IPS-NIHi7 (cell line): ENCODE measurements at regions not wholly inside any gene's neighbourhood (a gene's known extent, or its start where the extent isn't known, plus 50 kb on each side); places are given as distances from the start of the nearest gene placed in this dataset.
"Not testable (repeated sequence)": the region's sequence is repeated elsewhere in the genome, so short reads cannot be mapped to it uniquely, and the experiment has no call there.

Experiments used
- DNase-seq: peaks from one replicate; pipeline ENCODE4 v3.0.0; 2012; ENCODE audit warnings: mixed read lengths; ENCODE audit errors: extremely low spot score

DNA sequence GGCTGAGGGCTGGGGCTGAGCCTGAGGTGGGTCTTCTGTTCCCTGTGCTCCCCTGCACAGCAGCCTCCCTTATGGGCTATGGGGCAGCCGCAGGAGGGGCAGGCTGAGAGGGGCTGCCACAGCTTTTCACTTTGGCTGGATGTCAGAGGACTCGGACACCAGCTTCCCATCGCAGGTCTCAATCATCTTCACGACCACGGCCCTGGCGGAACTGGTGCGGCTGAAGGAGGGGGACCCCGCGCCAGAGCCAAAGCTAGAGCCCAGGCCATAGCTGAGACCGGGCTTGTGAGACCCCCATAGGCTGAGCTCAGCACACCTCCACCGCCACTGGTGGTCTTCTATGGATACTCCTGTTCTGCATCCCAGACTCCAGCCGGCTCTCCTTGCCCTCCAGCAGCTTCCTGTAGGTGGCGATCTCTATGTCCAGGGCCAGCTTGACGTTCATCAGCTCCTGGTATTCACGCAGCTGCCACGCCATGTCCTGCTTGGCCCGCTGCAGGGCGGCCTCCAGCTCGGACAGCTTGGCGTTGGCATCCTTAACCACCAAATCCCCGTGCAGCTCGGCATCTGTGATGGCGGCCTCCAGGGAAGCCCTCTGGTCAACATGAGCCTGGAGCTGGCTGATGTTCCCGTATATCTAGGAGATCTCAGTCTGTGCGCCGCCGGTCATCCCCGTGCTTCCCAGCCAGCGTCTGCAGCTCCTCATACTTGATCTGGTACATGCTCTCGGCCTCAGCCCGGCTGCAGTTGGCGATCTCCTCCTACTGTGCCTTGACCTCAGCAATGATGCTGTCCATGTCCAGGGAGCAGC lies 181.7 kb upstream of the SYNPR start:
- DNase-seq, result no peak

DNA sequence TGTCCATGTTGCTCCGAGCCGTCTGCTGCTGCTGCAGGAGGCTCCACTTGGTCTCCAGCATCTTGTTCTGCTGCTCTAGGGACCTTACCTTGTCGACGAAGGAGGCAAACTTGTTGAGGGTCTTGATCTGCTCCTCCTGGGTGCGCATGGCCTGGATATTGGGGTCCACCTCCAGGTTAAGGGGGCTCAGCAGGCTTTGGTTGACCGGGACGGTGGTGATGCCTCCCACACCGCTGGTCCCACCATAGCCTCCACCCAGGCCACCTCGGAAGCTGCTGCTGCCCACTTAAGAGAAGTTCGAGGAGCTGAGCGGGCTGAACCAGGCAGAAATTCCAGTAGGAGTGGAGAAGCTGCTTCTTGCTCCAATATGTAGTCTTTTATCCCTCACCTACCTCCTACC lies 180.7 kb upstream of the SYNPR start:
- DNase-seq, result no peak

DNA sequence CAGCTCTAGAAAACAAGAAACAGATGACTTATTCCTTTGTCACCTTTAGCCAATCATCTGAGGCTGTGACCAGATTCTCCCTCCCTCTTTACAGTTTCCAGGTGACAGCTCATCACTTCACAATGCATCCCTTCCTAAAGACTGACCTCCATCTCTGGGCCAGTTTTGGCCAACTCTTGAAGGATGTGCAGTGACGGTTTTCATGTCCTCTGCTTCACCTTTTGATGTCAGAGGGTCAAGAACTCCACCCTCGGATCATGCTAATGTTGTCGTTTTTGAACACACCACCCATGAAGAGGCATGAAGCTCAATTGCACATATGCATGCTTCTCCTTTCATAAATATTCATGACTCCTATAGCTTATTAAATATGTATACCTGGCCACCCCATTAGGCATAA lies 161.2 kb upstream of the SYNPR start:
- no peak for DNase-seq

DNA sequence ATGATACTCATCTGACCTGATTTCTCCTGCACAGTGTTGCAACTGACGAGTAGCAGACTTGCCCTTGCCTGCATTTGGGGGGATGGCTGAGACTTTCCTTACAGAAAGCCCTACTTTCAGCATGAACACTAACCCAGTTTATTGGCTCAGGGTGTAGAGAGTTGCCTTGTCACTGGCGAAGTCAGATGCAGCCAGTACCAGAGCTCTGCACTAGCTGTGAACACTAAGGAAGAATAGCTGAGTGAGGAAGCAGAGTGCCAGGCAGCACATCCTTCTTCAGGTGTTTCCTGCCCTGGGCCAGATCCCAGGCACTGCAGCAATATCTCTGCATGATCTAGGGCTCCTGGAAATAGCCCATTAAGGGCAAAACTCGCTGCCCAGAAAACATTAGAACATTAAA lies 154.0 kb upstream of the SYNPR start:
- no peak for DNase-seq

DNA sequence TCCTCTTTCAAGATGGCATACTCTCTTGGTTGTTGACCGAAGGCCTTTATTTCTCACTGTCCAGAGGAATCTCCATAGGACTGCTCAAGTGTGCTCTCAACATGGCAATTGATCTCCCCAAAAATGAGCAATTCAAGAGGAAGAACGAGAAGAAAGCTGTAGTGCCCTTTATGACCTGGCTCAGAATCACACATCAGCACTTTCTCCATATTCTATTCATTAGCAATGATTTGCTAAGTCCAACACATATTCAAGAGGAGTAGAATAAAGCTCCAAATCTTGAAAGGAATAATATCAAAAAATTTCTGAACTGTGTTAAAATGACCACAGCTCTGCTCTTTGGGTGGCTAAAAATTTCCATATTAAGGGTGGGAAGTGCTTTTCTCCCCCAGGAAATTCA lies 151.6 kb upstream of the SYNPR start:
- no peak for DNase-seq

DNA sequence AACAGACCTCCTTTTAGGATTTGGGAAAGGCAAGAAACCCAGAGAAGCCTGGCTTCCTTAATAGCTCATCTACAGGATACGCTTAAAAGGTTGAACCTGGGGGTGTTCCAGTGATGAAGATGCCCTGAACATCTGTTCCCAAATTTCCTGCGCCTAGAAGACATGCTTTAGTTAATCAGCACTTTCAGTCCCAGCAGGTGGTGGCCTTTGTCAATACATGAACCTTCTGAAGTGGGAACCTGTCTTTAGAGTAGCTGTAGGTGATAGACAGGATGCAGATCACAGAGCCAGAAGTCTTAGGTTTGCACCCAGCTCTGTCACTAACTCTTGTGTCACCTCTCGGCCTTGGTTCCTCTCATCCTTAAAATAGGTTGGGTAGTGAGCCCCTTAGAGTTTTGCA lies 149.7 kb upstream of the SYNPR start:
- peak; percentile 23 for DNase-seq

DNA sequence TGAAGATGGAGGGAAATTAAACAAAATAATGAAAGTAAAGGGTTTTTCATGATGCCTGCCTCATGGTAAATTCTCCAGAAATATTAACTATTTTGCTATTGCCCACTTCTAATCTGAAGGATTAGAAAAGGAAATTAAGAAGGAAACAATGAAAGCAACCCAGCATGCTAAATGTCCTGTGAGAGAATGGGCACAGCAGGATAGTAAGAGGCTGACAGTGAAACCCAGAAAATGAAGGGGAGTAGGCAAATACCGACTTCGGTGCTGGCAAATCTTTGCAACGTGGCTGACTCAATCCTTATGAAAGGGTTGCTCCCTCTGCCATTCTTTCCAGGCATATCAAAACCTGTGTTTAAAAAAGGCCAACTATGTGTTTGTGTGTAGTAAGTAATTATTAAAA lies 147.5 kb upstream of the SYNPR start:
- peak; percentile 27 for DNase-seq

DNA sequence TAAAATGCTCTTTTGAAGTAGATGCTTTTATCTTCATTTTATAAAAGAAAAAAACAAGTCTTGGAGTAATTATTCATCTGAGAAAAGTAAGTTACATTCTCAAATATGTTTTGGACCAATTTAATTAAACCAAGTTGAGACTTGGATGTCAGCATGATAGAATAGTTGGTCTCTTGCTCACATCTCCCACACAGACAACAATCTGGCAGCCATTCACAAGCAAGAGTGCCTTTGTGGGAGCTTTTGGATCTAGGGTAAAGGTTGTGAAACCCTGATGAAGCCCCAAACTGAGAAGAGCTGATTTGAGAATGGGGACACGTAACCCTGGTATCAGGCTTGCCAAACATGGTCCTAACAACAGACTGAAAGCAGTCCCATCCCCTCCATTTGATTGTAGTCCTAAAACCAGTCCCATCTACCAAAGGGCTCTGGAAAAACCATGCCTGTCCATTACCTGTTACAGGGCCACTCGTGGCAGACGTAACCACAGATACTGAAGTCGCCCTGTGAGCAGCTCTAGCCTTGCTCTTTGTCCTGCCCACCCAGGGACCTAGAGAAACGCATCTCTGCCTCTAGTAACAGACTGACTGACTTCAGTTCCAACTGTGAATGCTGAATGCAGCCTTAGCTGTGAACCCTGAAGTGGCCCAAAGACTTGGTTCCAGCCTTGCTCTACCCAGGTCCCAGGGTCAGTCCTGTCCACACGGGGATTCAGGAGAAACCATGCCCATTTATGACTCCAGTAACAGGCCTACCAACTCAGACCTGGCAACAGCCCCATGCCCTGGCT lies 145.5 kb upstream of the SYNPR start:
- DNase-seq, result no peak

DNA sequence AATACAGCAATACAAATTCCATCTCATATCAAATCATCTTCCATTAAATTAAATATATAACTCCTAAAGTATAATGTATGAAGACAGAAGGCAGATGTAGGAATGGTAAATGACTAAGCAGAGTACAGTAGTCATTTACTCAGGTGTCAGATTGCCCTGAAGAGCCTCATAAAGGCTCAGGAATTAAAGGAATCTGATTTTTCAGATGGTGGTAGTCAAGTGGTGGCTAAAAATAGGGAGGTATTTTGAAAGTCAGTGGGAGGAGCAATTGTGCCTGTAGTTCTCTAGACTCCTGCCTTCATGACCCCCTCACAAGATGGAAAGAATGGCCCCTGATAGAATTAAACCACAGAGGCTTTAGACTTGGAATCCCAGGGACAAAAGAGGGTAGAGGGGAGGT lies 142.7 kb upstream of the SYNPR start:
- peak; percentile 31 for DNase-seq

DNA sequence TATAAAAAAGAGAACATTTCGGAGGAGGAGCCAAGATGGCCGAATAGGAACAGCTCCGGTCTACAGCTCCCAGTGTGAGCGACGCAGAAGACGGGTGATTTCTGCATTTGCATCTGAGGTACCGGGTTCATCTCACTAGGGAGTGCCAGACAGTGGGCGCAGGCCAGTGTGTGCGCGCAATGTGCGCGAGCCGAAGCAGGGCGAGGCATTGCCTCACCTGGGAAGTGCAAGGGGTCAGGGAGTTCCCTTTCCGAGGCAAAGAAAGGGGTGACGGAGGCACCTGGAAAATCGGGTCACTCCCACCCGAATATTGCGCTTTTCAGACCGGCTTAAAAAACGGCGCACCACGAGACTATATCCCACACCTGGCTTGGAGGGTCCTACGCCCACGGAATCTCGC lies 141.9 kb upstream of the SYNPR start:
- not testable (repeated sequence) for DNase-seq

DNA sequence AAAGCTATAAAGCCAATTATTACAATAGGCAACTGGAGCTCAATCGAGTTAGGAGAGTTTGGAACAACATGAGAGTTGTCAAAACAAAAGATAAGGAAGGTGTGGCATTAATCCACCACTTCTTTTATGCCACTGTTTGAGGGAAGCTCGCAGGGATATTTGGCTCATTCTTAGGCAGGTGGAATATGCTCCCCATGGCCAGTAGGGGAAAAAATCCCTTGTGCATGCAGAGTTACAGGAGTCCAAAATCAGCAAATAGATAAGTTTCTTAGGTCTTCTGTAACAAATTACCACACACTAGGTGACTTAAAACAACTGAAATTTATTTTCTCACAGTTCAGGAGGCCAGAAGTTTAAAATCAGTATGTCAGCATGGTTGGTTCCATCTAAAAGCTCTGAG lies 135.4 kb upstream of the SYNPR start:
- no peak for DNase-seq

DNA sequence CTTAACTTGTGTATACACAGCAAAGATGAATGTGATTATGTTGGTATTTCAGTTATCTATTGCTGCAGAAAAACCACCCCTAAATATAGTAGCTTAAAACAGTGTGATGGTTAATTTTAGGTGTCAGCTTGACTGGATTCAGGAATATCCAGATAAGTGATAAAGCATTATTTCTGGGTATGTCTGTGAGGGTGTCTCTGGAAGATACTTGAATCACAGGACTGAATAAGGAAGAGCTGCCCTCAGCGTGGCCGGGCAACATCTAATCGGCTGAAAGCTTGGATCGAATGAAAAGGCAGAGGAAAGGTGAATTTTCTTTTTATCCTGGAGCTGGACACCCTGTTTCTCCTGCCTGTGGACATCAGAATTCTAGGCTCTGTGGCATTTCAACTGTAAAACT lies 132.0 kb upstream of the SYNPR start:
- DNase-seq, result no peak

DNA sequence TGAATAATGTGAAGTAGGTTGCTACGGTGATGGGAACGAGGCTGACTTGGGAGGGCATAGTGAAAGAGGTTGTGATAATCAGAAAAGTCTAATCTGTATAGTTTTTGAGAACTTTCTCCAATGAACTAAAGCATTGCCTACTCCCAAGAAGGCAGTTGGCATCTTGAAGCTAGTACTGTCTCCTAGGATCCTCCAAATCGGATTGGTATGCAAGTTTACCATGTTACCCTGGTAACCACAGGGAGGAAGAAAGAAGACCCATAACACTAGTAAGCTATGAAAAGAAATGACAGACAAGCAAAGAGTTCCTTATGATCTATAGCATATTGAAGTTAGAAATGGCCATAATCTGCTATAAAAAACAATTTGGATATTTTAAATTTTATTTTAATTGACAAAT lies 127.2 kb upstream of the SYNPR start:
- DNase-seq, result no peak

DNA sequence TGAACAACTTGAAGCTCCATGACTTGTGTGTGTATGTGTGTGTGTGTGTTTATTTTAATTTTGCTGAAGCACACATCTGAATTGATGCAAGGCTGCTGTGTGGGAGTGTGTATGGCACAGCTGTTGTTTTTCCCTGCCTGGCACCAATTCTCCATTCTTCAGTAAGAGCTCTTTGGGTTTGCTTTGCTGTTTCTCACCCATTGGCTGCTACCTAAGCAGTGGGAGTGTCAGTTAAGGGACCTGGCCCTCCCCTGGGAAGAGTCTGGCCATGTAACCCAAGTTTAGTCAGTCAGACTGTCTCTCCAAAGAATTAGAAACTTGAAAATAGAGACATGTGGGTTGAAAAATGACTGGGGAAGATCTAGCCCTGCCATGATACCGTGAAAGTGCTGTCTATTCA lies 126.2 kb upstream of the SYNPR start:
- DNase-seq, result no peak

DNA sequence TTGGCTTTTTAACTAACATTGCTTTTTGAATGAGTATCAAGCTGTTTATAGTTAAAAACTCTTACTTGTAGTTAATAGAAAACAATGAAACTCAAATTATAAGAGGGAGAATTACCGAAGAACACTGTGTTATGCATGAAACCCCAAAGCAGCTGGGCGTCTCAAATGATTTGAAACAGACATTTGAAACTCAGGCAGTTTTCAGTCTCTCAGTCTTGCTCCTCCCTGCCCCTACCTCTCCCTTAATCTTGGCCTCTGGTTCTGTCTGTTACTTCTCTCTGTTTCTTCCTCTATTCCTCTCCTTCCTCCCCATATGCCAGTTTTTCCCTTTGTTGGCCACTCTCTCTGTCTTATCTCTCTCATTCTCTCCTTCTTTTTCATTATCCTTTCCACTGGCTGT lies 118.3 kb upstream of the SYNPR start:
- no peak for DNase-seq

DNA sequence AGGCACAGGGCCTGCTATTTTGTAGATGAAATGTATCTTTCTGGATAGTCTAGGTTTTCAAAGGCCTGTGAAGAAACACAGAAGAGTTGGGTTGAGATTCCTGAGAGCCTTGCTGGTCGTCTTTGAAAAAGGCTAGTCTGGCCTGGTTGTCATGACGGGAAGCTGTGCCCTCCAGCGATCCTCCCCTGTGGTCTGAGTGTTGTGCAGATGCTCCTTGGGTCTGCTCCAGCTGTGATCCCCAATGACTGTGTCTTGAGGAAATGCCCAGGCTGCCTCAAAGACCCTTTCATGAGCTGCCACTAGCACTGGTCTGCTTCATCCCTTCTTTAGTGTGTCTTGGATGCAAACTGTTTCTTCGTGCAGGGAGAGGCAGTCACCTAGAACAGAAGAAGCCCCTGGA lies 111.0 kb upstream of the SYNPR start:
- DNase-seq, result peak; percentile 37

DNA sequence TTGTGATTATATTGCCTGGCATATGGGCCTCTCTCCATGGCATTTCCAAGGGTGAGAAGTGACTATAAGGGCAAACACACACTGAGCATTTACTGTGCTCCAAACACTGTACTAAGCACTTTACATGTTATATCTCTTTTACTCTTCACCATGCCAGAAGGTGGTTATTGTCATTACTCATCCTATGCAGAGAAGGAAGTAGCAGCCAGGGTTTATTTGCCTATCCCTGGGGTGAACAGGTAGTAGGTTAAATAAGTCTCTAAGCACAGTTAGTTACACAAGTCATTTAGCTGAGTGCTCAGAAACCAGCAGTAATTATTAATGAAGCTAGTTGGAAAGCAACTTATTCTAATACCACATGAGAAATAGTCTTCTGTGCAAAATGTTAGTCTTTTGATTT lies 109.9 kb upstream of the SYNPR start:
- no peak for DNase-seq

DNA sequence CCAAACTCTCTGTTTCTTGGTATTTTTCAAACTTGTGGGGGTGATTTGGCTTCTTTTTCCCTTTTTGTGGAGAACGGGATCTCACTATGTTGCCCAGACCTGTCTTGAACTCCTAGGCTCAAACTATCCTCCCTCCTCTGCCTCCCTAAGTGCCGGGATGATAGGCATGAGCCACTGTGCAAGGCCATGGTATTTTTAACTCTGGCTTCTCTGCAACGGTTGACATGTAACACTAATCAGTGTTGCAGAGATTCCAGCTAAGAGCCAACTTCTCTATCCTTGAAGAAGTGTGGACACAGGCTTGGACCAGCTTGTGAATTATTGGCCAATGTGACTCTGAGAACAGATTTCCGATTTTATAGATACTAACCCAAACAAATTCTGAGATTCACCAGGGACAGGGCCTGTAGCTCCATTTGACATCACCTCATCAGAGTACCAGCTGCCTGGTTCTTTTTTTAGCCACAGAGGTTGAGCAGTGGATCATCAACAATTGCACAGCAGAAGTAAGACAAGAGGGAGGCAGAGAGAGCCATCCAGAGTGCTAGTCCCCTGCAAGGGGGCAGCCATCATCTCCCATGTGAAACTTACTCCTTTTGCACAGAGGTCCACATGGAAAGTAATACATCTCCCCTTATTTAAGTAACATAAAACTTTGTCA lies 98.1 kb upstream of the SYNPR start:
- no peak for DNase-seq

DNA sequence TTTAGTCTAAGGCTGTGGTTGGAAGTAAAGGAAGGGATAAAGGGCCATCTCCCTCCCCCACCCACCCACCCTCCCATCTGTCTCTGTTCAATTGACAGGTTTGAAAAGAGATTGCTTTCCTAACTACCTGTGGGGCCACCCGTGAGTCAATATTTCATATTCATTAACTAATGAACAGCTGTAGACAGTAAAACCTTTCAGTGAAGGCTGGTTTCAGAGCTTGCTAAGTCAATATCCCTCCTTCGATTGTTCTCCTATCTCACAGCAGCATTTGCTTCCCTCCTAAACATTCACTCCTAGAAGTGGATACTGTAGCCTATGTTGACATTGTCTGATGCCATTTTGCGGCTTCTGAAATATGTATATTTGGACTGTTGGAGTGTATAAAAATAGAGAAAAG lies 85.9 kb upstream of the SYNPR start:
- DNase-seq, result no peak

DNA sequence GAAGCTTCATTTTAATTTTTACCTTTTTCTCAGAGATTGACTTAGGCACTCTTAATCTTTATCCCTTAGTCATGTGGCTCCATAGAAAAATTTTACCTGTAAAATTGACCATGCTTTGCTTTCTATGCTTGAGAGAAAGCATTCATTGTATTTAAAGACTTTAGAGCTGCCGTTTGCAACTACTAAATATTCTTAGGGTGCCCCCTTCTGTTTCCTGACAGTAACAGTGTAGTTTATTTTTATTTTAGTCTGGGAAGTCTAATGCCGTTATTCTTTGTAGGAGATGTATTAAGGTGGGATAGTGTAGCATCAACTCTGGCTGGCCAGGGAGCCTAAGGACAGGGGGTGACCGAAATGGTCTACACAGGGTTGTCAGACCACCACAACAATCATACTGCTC lies 84.5 kb upstream of the SYNPR start:
- DNase-seq, result peak; percentile 45

DNA sequence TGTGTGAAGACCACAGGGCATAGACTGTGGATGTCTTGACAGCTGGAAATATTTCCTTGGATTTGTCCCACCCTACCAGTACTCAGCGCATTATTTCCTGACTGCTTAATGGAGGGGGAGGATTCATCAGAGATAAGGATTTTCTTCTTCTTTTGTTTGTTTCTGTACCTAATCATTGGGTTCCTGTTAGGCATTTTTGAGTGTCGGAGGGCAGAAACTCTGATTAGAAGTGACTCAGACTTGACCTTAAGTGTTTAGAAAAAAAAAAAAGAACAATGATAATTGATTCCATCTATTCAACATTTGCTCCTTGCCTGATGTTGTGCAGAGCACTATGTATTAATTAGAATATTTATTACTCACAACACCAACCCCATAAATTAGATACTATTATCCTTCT lies 78.5 kb upstream of the SYNPR start:
- DNase-seq, result no peak

DNA sequence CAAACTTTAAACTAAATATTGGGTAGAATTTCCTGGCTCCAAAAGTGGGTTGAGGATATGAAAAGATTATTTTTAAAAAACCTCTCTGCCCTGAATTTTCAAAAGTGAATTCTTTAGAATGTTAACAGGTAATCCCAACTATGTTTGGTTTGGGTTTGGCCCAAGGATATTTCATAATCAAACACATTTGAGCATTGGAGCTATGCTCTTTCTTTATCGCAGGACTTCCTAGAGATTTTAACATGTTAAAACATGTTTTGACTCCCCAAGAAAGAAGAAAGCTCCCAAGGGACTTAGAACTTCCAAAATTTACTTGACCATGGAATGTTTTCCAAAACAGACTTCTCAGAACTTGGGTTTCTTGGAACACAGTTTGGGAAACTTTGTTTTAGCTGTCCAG lies 75.6 kb upstream of the SYNPR start:
- no peak for DNase-seq

DNA sequence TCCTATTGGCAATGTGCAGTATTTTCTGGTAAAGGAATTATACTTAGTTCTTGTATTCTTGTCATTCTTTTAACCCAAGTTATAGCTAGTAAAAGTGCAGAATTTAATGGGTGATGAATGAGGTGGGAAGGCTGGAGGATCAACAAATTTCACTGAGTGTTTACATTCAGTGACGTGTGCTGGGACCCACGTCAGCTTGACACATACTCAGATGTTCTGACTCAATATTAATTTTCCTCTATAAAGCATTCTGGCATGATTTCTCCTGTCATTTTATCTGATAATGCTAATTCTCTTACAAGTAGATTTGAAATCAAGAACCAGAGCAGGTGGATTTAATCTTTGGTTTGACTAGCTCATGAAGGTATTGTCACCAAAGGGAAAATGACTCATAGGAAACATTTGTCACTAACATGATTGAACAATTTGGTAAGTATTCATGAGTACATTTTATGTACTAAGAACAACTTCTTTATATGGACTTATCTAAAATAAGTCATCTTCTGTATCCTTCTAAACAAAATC lies 71.0 kb upstream of the SYNPR start:
- DNase-seq, result no peak
